WERI-Rb-1 (cell line): ENCODE measurements at regions not wholly inside any gene's neighbourhood (a gene's known extent, or its start where the extent isn't known, plus 50 kb on each side); places are given as distances from the start of the nearest gene placed in this dataset.
A peak's percentile ranks its signal among the peaks of the same experiment; 100 is the strongest.
"Not testable (repeated sequence)": the region's sequence is repeated elsewhere in the genome, so short reads cannot be mapped to it uniquely, and the experiment has no call there.

Experiments used
- DNase-seq: peaks from one replicate; pipeline ENCODE4 v3.0.0-alpha.2; 2020
- H3K27ac ChIP-seq: fragments of 250-450 bp; sonication (Bioruptor Pico); 2 replicates; pipeline ENCODE4 v1.5.1; 2020; ENCODE audit warnings: mild to moderate bottlenecking, moderate library complexity
- H3K27me3 ChIP-seq: fragments of 250-450 bp; sonication (Bioruptor Pico); 2 replicates; pipeline ENCODE4 v1.5.1; 2021; ENCODE audit warnings: mild to moderate bottlenecking, low read depth, moderate library complexity; ENCODE audit not compliant: insufficient read depth, severe bottlenecking
- H3K36me3 ChIP-seq: fragments of 250-450 bp; sonication (Bioruptor Pico); 2 replicates; pipeline ENCODE4 v1.5.1; 2020; ENCODE audit warnings: mild to moderate bottlenecking, moderate library complexity
- H3K4me3 ChIP-seq: 2 replicates; pipeline ENCODE4 v1.5.1; 2011; ENCODE audit warnings: low read depth, mild to moderate bottlenecking, control low read depth, low read length
- H3K9me3 ChIP-seq: fragments of 250-450 bp; sonication (Bioruptor Pico); 2 replicates; pipeline ENCODE4 v1.5.1; 2021; ENCODE audit warnings: mild to moderate bottlenecking, moderate library complexity; ENCODE audit not compliant: severe bottlenecking
- TF ChIP-seq, protein P1 (sequence below): IDR thresholded peaks from 2 replicates; pipeline ENCODE4 v1.5.1; 2011; ENCODE audit warnings: low read depth, mild to moderate bottlenecking, control low read depth, inconsistent platforms, low read length

DNA sequence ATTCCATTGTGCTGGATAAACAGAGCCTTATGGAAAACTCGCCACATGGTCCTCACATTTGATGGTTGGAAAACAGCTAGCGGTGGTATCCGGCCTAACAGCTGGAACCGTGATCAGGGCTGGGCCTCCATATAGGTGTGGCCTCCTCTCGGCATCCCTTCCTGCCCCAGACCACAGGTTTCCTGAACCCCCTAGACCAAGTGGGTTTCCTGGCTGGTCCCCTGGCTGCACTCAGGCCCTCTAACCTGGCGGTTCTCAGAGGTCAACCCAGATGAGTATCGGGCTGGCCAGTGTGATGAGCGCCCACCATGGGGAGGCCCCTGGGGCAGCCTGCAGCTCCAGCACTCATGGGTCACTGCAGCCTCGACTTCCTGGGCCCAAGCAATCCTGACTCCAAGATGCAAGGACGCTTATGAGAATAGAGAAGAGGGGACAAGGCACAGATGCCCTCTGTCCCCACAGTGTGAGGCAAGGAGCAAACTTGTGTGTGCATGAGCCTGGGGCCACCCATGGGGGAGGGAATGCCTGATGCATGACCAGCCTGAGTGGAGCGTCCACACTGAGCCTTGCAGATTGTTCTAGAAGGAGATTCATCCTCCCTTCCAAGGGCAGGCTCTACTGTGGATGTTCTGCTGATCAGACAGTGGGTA is 53.4 kb upstream of the WNT7B start:
- Histone ChIP-seq H3K27ac (0 out of 2 replicates have a peak overlapping the region, but pooled peaks have one; percentile 23), H3K9me3 (no peaks in the 10 kb centered on the region), H3K4me3 (no peak overlapping the region), H3K36me3 (no peaks in the 10 kb centered on the region), H3K27me3 (no peaks in the 10 kb centered on the region)
- DNase-seq: no peak
- TF ChIP-seq, protein P1, sequence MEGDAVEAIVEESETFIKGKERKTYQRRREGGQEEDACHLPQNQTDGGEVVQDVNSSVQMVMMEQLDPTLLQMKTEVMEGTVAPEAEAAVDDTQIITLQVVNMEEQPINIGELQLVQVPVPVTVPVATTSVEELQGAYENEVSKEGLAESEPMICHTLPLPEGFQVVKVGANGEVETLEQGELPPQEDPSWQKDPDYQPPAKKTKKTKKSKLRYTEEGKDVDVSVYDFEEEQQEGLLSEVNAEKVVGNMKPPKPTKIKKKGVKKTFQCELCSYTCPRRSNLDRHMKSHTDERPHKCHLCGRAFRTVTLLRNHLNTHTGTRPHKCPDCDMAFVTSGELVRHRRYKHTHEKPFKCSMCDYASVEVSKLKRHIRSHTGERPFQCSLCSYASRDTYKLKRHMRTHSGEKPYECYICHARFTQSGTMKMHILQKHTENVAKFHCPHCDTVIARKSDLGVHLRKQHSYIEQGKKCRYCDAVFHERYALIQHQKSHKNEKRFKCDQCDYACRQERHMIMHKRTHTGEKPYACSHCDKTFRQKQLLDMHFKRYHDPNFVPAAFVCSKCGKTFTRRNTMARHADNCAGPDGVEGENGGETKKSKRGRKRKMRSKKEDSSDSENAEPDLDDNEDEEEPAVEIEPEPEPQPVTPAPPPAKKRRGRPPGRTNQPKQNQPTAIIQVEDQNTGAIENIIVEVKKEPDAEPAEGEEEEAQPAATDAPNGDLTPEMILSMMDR: no peak

DNA sequence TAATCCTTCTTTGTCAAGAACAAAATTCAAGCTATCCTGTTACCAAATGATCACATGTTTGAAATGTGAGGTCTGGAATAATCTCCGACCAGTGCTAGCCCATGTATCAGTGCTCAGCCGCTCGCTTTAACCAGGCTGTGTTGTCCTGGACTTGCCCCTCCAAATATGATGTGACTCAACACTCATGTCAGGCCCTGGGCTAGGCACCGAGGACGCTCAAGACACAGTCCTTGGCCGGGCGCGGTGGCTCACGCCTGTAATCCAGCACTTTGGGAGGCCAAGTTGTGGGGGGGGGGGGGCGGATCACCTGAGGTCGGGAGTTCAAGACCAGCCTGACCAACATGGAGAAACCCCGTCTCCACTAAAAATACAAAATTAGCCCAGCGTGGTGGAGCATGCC is 54.1 kb upstream of the WNT7B start:
- H3K27ac ChIP-seq: no peak overlapping the region
- H3K9me3 ChIP-seq: no peaks in the 10 kb centered on the region
- no peak for DNase-seq
- H3K4me3 ChIP-seq: no peak overlapping the region
- H3K36me3 ChIP-seq: no peaks in the 10 kb centered on the region
- TF ChIP-seq, protein P1: no peak
- no peaks in the 10 kb centered on the region for H3K27me3 ChIP-seq

DNA sequence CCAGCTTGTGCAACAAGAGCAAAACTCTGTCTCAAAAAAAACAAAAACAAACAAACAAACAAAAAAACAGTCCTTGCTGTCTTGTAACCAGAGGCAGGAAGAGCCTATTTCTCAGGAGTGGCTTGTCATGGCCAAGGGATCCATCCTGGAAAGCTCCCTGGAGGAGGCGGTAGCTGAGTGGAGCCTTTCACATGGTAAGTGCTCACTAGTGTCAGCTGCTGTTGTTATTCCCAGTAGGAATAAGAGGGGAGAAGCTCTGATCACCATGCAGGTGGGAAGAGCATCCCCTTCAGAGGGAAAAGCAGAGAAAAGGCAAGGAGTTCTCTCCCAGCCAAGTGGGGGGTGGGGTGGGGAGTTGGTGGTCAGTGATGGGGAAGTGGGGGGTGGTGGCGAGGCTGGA is 54.6 kb upstream of the WNT7B start:
- Histone ChIP-seq H3K27me3 (no peaks in the 10 kb centered on the region), H3K4me3 (no peak overlapping the region), H3K9me3 (no peaks in the 10 kb centered on the region), H3K27ac (no peak overlapping the region), H3K36me3 (no peaks in the 10 kb centered on the region)
- no peak for DNase-seq
- TF ChIP-seq, protein P1: no peak

DNA sequence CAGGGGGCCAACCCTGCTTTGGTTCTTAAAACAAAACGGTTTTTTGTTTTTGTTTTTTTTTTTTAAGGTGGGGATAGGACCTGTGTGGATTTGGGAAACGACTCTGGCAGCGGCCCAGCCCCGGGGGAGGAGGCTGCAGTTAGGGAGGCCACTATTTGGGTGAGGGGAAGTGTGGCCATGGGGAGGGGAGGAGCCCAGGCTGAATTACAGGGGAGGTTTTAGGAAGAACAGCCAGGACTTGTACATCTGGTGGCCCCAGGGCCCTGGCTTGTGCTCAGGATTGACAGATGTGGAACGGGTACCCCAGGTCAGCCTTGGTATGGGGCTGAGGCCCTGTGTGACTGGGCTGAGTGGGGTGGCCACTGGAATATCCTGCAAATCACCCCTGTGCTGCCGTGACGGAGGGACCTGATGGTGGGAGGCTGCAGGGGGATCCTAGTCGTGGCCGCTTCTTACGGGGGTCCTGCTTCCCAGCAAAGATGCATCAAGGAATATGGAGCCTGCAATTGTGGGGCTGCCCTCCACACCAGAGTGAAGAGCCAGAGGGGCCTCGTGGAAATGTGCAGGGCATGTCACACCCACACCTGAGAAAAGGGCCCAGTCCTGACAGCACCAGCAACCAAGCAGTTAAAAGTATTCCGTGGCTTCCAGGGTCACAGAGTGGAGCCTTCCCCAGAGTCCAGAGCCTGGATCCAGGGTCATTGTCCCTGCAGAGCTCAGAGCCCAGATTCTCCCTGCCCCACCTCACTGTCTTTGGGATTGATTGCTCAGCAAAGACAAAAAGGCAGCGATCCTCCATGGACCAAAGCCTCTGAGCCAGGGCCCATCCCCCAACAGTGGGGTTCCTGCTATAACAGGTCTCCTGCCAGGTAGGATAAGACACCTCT is 55.2 kb upstream of the WNT7B start:
- H3K4me3 ChIP-seq: no peak overlapping the region
- DNase-seq: no peak
- H3K27me3 ChIP-seq: no peaks in the 10 kb centered on the region
- H3K36me3 ChIP-seq: no peaks in the 10 kb centered on the region
- TF ChIP-seq, protein P1: no peak
- no peaks in the 10 kb centered on the region for H3K9me3 ChIP-seq
- H3K27ac ChIP-seq: no peak overlapping the region; the same call in none of the 2 replicates

DNA sequence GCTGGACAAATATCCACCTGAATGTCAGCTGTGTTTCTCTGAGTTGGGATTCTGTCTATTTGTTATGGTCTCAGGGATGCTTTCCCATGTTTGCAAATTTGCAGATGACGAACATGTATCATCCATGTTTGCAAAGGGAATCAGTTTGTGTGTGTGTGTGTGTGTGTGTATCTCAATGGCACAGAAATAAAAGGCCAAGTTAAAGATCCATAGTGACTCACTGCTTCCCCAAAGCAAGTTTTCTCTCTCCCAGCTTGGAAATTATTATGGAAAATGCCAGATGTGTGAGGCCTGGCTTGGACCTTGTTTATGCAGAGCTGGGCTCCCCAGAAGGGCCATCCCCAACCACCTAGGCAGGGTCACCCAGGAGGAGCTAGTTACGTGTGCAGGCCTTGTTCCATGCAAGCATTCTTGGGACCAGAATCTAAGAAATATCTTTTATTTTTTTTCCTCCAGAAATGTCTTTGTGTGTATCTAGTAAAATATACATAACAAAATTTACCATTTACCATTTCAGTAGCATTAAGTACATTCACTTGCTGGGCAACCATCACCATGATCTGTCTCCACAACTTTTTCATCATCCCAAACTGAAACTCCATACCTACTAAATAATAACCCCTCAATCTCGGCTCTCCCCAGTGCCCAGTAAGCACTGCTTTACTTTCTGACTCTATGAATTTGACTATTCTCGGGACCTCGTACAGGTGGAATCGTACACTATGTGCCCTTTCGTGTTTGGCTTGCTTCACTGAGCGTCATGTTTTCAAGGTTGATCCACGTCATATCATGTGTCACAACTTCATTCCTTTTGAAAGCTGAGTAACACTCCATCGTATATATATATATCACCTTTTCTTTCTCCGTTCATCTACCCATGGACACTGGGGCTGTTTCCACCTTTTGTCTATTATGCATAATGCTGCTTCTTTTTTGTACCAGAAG is 56.6 kb upstream of the WNT7B start:
- Histone ChIP-seq H3K27me3 (no peaks in the 10 kb centered on the region), H3K27ac (no peak overlapping the region), H3K36me3 (no peaks in the 10 kb centered on the region), H3K4me3 (no peak overlapping the region), H3K9me3 (no peaks in the 10 kb centered on the region)
- TF ChIP-seq, protein P1: no peak
- DNase-seq: no peak

DNA sequence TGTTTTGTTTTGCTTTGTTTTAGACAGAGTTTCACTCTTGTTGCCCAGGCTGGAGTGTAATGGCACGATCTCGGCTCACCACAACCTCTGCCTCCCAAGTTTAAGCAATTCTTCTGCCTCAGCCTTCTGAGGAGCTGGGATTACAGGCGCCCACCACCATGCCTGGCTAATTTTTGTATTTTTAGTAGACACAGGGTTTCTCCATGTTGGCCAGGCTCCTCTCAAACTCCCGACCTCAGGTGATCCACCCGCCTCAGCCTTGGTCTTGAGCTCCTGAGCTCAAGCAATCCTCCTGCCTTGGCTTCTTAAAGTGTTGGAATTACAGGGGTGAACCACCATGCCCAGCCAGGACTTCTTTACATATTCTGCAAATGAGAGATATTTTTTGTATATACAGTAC is 57.5 kb upstream of the WNT7B start:
- not testable (repeated sequence) for H3K9me3 ChIP-seq, DNase-seq, H3K27ac ChIP-seq, H3K36me3 ChIP-seq, H3K27me3 ChIP-seq, H3K4me3 ChIP-seq
